ENCODE measurements at regions not wholly inside any gene's neighbourhood (a gene's known extent, or its start where the extent isn't known, plus 50 kb on each side); places are given as distances from the start of the nearest gene placed in this dataset.

DNA sequence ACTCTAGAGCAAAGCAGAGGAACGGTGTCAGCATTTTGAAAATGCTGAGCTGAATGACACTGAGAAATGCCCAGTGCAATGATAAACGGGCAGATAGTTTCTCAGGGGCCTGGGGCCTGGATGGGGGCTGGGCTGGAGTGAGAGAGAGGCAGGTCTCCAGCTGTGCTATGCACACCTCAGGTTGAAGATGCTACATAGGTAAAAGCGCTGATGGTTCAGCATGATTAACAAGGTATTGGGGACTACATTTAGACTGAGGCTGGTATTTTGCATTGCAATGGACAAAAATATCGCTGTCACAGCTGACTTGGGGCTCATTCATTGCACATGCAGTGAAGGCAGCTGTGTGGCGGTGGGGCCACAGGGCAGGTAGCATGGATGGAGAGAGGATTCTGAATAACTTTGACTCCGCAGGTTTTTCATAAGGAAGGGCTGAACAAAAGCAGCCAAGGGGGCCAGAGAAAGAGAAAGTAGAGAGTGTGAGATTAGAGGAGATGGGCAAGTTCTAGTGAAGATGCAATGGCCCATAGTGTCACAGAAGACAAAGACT lies 290.8 kb upstream of the ZNF32 start:
- no peaks in the 10 kb centered on the region for H3K27me3 ChIP-seq (ENCODE audit: control insufficient read depth in 3 of 3, insufficient read depth in 3 of 3, low read depth in 1 of 3, low read length in 3 of 3)
- H3K36me3 ChIP-seq (replicated peaks in 1 of 2; ENCODE audit: control insufficient read depth in 2 of 2, insufficient read depth in 2 of 2, low read length in 2 of 2) = no peaks in the 10 kb centered on the region
- no peak overlapping the region for H3K4me3 ChIP-seq (ENCODE audit: low read length in 2 of 2)
- no peak overlapping the region for H3K4me2 ChIP-seq (ENCODE audit: insufficient read depth, low read length, poor library complexity, severe bottlenecking)
- H2BK5ac ChIP-seq (ENCODE audit: low read length) = no peak overlapping the region
- peaks cover 0 to 4% of the 10 kb centered on the region in 2 donors for H3K4me1 ChIP-seq (ENCODE audit: control insufficient read depth in 2 of 2, insufficient read depth in 1 of 2, low read depth in 1 of 2, low read length in 2 of 2)
- no peak overlapping the region for H3K23ac ChIP-seq (ENCODE audit: low read depth, low read length, poor library complexity)
- no peak overlapping the region for H2AK5ac ChIP-seq (ENCODE audit: low read depth, low read length)
- H2AFZ ChIP-seq (ENCODE audit: low read length) = no peak overlapping the region
- H2BK12ac ChIP-seq (ENCODE audit: low read length) = no peak overlapping the region
- no peak overlapping the region for H3K14ac ChIP-seq (ENCODE audit: low read length)
- no peak overlapping the region for H3K18ac ChIP-seq (ENCODE audit: low read length)
- DNase-seq (ENCODE audit: low spot score) = no peak
- H2BK15ac ChIP-seq (ENCODE audit: low read length) = no peak overlapping the region
- H3K27ac ChIP-seq (replicated peaks; ENCODE audit: low read length) = no peak overlapping the region
- WGBS, 2 donors (ENCODE audit: extremely low coverage in 2 of 2, insufficient read length in 2 of 2, insufficient replicate concordance in 1 of 2) = no CpG with 5 or more reads among the region's 6 CpGs
- H3K9me3 ChIP-seq (replicated peaks in 1 of 2; ENCODE audit: control insufficient read depth in 2 of 2, insufficient read depth in 1 of 2, low read depth in 1 of 2, low read length in 2 of 2) = no peaks in the 10 kb centered on the region
- no peak overlapping the region for H2BK120ac ChIP-seq (ENCODE audit: low read depth, low read length)
- no peak overlapping the region for H4K8ac ChIP-seq (ENCODE audit: low read depth, low read length)
- H3K79me1 ChIP-seq (ENCODE audit: low read depth, low read length) = no peaks in the 10 kb centered on the region
- no peak overlapping the region for H3K4ac ChIP-seq (ENCODE audit: low read length)
- no peak overlapping the region for H4K91ac ChIP-seq (ENCODE audit: low read depth, low read length, poor library complexity)
- H3K9ac ChIP-seq (ENCODE audit: low read depth, low read length, poor library complexity) = no peak overlapping the region

DNA sequence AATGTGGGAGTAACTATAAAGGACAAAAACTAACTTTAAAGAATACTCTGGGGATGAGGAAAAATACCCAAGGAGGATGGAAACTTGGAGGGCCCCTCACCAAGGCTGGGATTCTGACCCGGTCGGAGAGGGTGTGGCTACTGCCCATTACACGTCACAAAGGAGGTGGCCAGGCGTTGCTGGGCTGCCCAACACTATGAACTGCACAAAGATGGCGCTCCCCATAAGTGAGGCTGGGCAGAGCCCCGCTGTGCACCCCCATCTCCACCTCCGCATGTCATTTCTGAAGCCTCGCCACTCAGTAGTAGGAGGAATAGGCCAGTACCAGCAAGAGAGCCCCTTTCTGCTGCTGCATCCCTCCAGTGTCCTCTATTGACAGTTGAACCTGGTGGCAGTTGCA lies 290.1 kb upstream of the ZNF32 start:
- Histone ChIP-seq H3K79me1 (ENCODE audit: low read depth, low read length) (no peaks in the 10 kb centered on the region), H3K14ac (ENCODE audit: low read length) (no peak overlapping the region), H3K9me3 (replicated peaks in 1 of 2; ENCODE audit: control insufficient read depth in 2 of 2, insufficient read depth in 1 of 2, low read depth in 1 of 2, low read length in 2 of 2) (peaks cover 0 to 2% of the 10 kb centered on the region in 2 donors), H3K36me3 (replicated peaks in 1 of 2; ENCODE audit: control insufficient read depth in 2 of 2, insufficient read depth in 2 of 2, low read length in 2 of 2) (no peaks in the 10 kb centered on the region), H3K27ac (replicated peaks; ENCODE audit: low read length) (no peak overlapping the region), H4K91ac (ENCODE audit: low read depth, low read length, poor library complexity) (no peak overlapping the region), H4K8ac (ENCODE audit: low read depth, low read length) (no peak overlapping the region), H3K27me3 (ENCODE audit: control insufficient read depth in 3 of 3, insufficient read depth in 3 of 3, low read depth in 1 of 3, low read length in 3 of 3) (no peaks in the 10 kb centered on the region), H2BK15ac (ENCODE audit: low read length) (no peak overlapping the region), H2AK5ac (ENCODE audit: low read depth, low read length) (no peak overlapping the region), H2BK12ac (ENCODE audit: low read length) (no peak overlapping the region), H3K4me3 (ENCODE audit: low read length in 2 of 2) (no peak overlapping the region), H2AFZ (ENCODE audit: low read length) (no peak overlapping the region), H3K4ac (ENCODE audit: low read length) (no peak overlapping the region), H3K4me1 (ENCODE audit: control insufficient read depth in 2 of 2, insufficient read depth in 1 of 2, low read depth in 1 of 2, low read length in 2 of 2) (peaks cover 0 to 3% of the 10 kb centered on the region in 2 donors), H2BK5ac (ENCODE audit: low read length) (no peak overlapping the region), H2BK120ac (ENCODE audit: low read depth, low read length) (no peak overlapping the region), H3K9ac (ENCODE audit: low read depth, low read length, poor library complexity) (no peak overlapping the region), H3K4me2 (ENCODE audit: insufficient read depth, low read length, poor library complexity, severe bottlenecking) (no peak overlapping the region), H3K23ac (ENCODE audit: low read depth, low read length, poor library complexity) (no peak overlapping the region), H3K18ac (ENCODE audit: low read length) (no peak overlapping the region)
- no peak for DNase-seq (ENCODE audit: low spot score)
- WGBS, 2 donors (ENCODE audit: extremely low coverage in 2 of 2, insufficient read length in 2 of 2, insufficient replicate concordance in 1 of 2) = no CpG with 5 or more reads among the region's 8 CpGs

DNA sequence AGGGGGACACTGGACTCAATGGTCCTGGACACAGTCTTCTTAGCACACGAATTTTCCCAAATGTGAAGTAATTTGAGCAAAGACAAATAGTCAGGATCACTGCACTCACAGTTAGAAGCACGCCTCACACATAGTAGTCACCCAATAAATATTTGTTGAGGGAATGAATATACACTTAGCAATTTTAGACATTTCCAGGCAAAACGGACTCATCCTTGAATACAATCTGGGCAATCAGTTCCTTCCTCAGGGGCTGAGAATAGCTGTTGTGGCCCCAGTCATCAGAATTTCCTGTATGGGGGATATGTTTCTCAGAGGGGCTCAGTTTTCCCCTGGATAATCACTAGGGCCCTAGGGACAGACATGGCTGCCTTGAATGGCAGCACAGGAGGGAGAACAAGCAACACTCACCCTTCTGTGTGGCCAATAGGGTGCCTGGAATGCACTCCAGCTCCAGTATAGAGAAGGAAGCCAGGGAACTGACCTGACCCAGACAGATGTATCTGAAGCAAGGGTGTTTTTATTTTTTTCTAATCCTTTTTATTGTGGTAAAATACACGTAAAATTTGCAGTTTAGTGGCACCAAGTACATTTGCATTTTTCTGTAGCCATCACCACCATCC lies 282.7 kb upstream of the ZNF32 start:
- H2BK12ac ChIP-seq (ENCODE audit: low read length) = no peak overlapping the region
- H3K27ac ChIP-seq (replicated peaks; ENCODE audit: low read length) = no peak overlapping the region
- H2AK5ac ChIP-seq (ENCODE audit: low read depth, low read length) = no peak overlapping the region
- no CpG with 5 or more reads among the region's 4 CpGs for WGBS, 2 donors (ENCODE audit: extremely low coverage in 2 of 2, insufficient read length in 2 of 2, insufficient replicate concordance in 1 of 2)
- no peak overlapping the region for H4K8ac ChIP-seq (ENCODE audit: low read depth, low read length)
- no peak overlapping the region for H3K18ac ChIP-seq (ENCODE audit: low read length)
- no peak overlapping the region for H2BK15ac ChIP-seq (ENCODE audit: low read length)
- H2AFZ ChIP-seq (ENCODE audit: low read length) = no peak overlapping the region
- H3K79me1 ChIP-seq (ENCODE audit: low read depth, low read length) = no peaks in the 10 kb centered on the region
- H3K9ac ChIP-seq (ENCODE audit: low read depth, low read length, poor library complexity) = no peak overlapping the region
- no peak overlapping the region for H3K14ac ChIP-seq (ENCODE audit: low read length)
- no peaks in the 10 kb centered on the region for H3K36me3 ChIP-seq (replicated peaks in 1 of 2; ENCODE audit: control insufficient read depth in 2 of 2, insufficient read depth in 2 of 2, low read length in 2 of 2)
- no peak overlapping the region for H3K4ac ChIP-seq (ENCODE audit: low read length)
- no peaks in the 10 kb centered on the region for H3K27me3 ChIP-seq (ENCODE audit: control insufficient read depth in 3 of 3, insufficient read depth in 3 of 3, low read depth in 1 of 3, low read length in 3 of 3)
- no peak overlapping the region for H3K4me3 ChIP-seq (ENCODE audit: low read length in 2 of 2)
- no peak overlapping the region for H4K91ac ChIP-seq (ENCODE audit: low read depth, low read length, poor library complexity)
- no peaks in the 10 kb centered on the region for H3K4me1 ChIP-seq (ENCODE audit: control insufficient read depth in 2 of 2, insufficient read depth in 1 of 2, low read depth in 1 of 2, low read length in 2 of 2)
- no peak overlapping the region for H2BK120ac ChIP-seq (ENCODE audit: low read depth, low read length)
- H3K4me2 ChIP-seq (ENCODE audit: insufficient read depth, low read length, poor library complexity, severe bottlenecking) = no peak overlapping the region
- no peak for DNase-seq (ENCODE audit: low spot score)
- H3K23ac ChIP-seq (ENCODE audit: low read depth, low read length, poor library complexity) = no peak overlapping the region
- H2BK5ac ChIP-seq (ENCODE audit: low read length) = no peak overlapping the region
- peaks cover 0 to 2% of the 10 kb centered on the region in 2 donors for H3K9me3 ChIP-seq (replicated peaks in 1 of 2; ENCODE audit: control insufficient read depth in 2 of 2, insufficient read depth in 1 of 2, low read depth in 1 of 2, low read length in 2 of 2)

DNA sequence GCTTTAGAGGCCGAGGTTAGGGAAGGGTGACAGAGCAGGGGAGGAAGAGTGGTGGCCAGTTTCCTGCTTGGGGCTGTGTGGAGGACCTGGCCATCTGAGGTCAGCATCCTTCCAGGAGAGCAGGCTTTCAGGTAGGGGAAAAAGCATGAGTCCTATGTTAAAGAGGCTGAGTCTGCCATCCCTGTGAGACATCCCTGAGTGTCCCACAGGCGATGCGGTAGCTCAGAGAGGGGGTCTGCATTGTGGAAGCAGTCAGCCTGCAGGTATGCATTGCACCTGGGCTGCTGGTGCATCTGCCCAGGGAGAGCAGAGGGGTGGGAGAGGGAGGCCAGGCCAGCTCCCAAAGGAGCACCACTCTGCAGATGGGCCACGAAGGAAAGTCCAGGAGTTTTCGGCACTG lies 282.1 kb upstream of the ZNF32 start:
- no peak overlapping the region for H2BK120ac ChIP-seq (ENCODE audit: low read depth, low read length)
- no peak overlapping the region for H2AFZ ChIP-seq (ENCODE audit: low read length)
- no peak overlapping the region for H3K9ac ChIP-seq (ENCODE audit: low read depth, low read length, poor library complexity)
- no peak overlapping the region for H2BK15ac ChIP-seq (ENCODE audit: low read length)
- H2BK5ac ChIP-seq (ENCODE audit: low read length) = no peak overlapping the region
- no CpG with 5 or more reads among the region's 5 CpGs for WGBS, 2 donors (ENCODE audit: extremely low coverage in 2 of 2, insufficient read length in 2 of 2, insufficient replicate concordance in 1 of 2)
- H2AK5ac ChIP-seq (ENCODE audit: low read depth, low read length) = no peak overlapping the region
- H3K4me2 ChIP-seq (ENCODE audit: insufficient read depth, low read length, poor library complexity, severe bottlenecking) = no peak overlapping the region
- H3K4me1 ChIP-seq (ENCODE audit: control insufficient read depth in 2 of 2, insufficient read depth in 1 of 2, low read depth in 1 of 2, low read length in 2 of 2) = no peaks in the 10 kb centered on the region
- peaks cover 0 to 2% of the 10 kb centered on the region in 2 donors for H3K9me3 ChIP-seq (replicated peaks in 1 of 2; ENCODE audit: control insufficient read depth in 2 of 2, insufficient read depth in 1 of 2, low read depth in 1 of 2, low read length in 2 of 2)
- H3K79me1 ChIP-seq (ENCODE audit: low read depth, low read length) = no peaks in the 10 kb centered on the region
- H4K91ac ChIP-seq (ENCODE audit: low read depth, low read length, poor library complexity) = no peak overlapping the region
- H3K4me3 ChIP-seq (ENCODE audit: low read length in 2 of 2) = no peak overlapping the region
- DNase-seq (ENCODE audit: low spot score) = no peak
- H4K8ac ChIP-seq (ENCODE audit: low read depth, low read length) = no peak overlapping the region
- H3K27ac ChIP-seq (replicated peaks; ENCODE audit: low read length) = no peak overlapping the region
- H3K4ac ChIP-seq (ENCODE audit: low read length) = no peak overlapping the region
- no peaks in the 10 kb centered on the region for H3K36me3 ChIP-seq (replicated peaks in 1 of 2; ENCODE audit: control insufficient read depth in 2 of 2, insufficient read depth in 2 of 2, low read length in 2 of 2)
- peak overlapping the region; percentile 41 for H3K14ac ChIP-seq (ENCODE audit: low read length)
- no peak overlapping the region for H3K23ac ChIP-seq (ENCODE audit: low read depth, low read length, poor library complexity)
- no peaks in the 10 kb centered on the region for H3K27me3 ChIP-seq (ENCODE audit: control insufficient read depth in 3 of 3, insufficient read depth in 3 of 3, low read depth in 1 of 3, low read length in 3 of 3)
- no peak overlapping the region for H2BK12ac ChIP-seq (ENCODE audit: low read length)
- peak overlapping the region; percentile 13 for H3K18ac ChIP-seq (ENCODE audit: low read length)
